WTC11 (cell line): ENCODE measurements at regions not wholly inside any gene's neighbourhood (a gene's known extent, or its start where the extent isn't known, plus 50 kb on each side); places are given as distances from the start of the nearest gene placed in this dataset.

ENCODE experiments used
- NR3C1 ChIP-seq: sonication (generic); formaldehyde crosslinking; conservative IDR thresholded peaks from 2 replicates; pipeline ENCODE4 v1.8.1; 2023; ENCODE audit warnings: low read depth, mild to moderate bottlenecking, missing genetic modification reagents
- OVOL2 ChIP-seq: fragments of 250-450 bp; sonication (Bioruptor Pico); IDR thresholded peaks from 2 replicates; pipeline ENCODE4 v1.9.0; 2021; ENCODE audit warnings: mild to moderate bottlenecking, borderline replicate concordance
- USF2 ChIP-seq: sonication (generic); formaldehyde crosslinking; IDR thresholded peaks from 2 replicates; pipeline ENCODE4 v1.8.1; 2023; ENCODE audit warnings: mild to moderate bottlenecking, missing genetic modification reagents, moderate library complexity

GRCh38 chr16:31819948-31820347 is 53.7 kb upstream of the ZNF267 start (continued):
- no peak for TF ChIP-seq USF2 (CRISPR knock-in tag)
- TF ChIP-seq OVOL2 (CRISPR knock-in tag) = no peak
- TF ChIP-seq NR3C1 = no peak
